Psoas muscle (tissue), 7 donors: ENCODE measurements at regions not wholly inside any gene's neighbourhood (a gene's known extent, or its start where the extent isn't known, plus 50 kb on each side); places are given as distances from the start of the nearest gene placed in this dataset.

ENCODE experiments used
- ATAC-seq, 4 donors: fragments of 200-7000 bp; cut with Tn5 transposase; one replicate each; pipeline ENCODE4 v1.9.1; 2020; ENCODE audit warnings: moderate library complexity in 3 of 4, mild to moderate bottlenecking in 2 of 4
- DNase-seq, 2 donors: peaks; one replicate each; pipeline ENCODE4 v3.0.0-alpha.2; 2020
- H3K27ac ChIP-seq: fragments of 200-600 bp; one replicate; pipeline ENCODE4 v1.8.0; 2022
- H3K27me3 ChIP-seq, 3 donors: fragments of 200-600 bp in 1 of 3; one replicate each; pipeline versions ENCODE4 v1.6.1 to v1.8.0; 2013 to 2022; ENCODE audit warnings: low read length in 2 of 3, mild to moderate bottlenecking in 2 of 3, moderate library complexity in 1 of 3; ENCODE audit not compliant: insufficient read depth in 3 of 3
- H3K36me3 ChIP-seq, 2 donors: fragments of 200-600 bp in 1 of 2; one replicate each; pipeline versions ENCODE4 v1.6.1 to v1.8.0; 2013 to 2022; ENCODE audit warnings: low read depth in 1 of 2, mild to moderate bottlenecking in 1 of 2, moderate library complexity in 1 of 2; ENCODE audit not compliant: insufficient read depth in 1 of 2
- H3K4me1 ChIP-seq: fragments of 200-600 bp; one replicate; pipeline ENCODE4 v1.8.0; 2022
- H3K4me3 ChIP-seq: fragments of 200-600 bp; one replicate; pipeline ENCODE4 v1.8.0; 2022; ENCODE audit warnings: mild to moderate bottlenecking
- H3K9me3 ChIP-seq: fragments of 200-600 bp; one replicate; pipeline ENCODE4 v1.8.0; 2022
- CTCF ChIP-seq: fragments of 200-600 bp; IDR thresholded peaks from one replicate; pipeline ENCODE4 v1.8.0; 2022; ENCODE audit warnings: antibody characterized with exemption
- WGBS, 3 donors: extraction: QIAGEN DNeasy Blood & Tissue Kit; methylation state at CpG; one replicate each; pipeline versions ENCODE4 v1.1.6 to v1.1.7; 2013; 5-methylcytosine and 5-hydroxymethylcytosine counted together
- intact Hi-C, 2 donors: fragments of 100-400 bp; cut with DNase I; formaldehyde crosslinking; loops; one replicate each; pipeline versions ENCODE4 v1.11.0 to v1.14.2; 2022
- donor health status: healthy with polysubstance abuse.
- donor health status: DM: no; HTN: no; CAD: no; lungs with moderate emphysema.
- donor health status: Bipolar disorder and iron deficiency.
- donor health status: healthy.
- donor health status: DM: yes; HTN: yes; CAD: no.
- donor health status: DM: no; HTN: no; CAD: no.
- donor health status: DM: yes; HTN: yes; CAD: no.

DNA sequence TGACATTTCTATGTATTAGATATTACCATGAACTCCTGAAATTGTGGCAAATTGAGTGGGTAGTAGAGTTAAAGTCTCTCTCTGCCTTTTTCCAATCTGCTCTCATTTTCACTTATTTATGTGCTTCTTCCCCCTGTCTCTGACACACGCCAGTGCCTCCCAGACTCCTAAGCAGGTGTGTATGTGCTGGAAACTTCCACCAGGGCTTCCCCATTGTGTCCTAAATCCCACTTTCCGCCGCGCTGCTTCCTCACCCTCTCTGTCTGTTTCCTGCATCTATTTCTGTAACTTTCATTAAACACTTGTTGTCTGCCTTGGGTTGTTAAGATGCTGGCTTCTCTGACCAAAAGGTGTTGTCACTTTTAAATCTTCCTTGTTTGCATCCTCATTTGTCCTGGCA, 97.6 kb upstream of the HDGFL1 start:
- Histone ChIP-seq H3K4me3 (peak overlapping the region; percentile 42), H3K27ac (no peak overlapping the region), H3K4me1 (peaks cover 37% of the 10 kb centered on the region), H3K36me3 (no peaks in the 10 kb centered on the region), H3K9me3 (no peaks in the 10 kb centered on the region), H3K27me3 (no peaks in the 10 kb centered on the region)
- intact Hi-C loops = no loop called here
- DNase-seq = no peak
- no peak for TF ChIP-seq CTCF
- 22 to 30% (median 23%) methylated on average over 4 of the region's 4 CpGs for WGBS, 3 donors
- no peak for ATAC-seq

DNA sequence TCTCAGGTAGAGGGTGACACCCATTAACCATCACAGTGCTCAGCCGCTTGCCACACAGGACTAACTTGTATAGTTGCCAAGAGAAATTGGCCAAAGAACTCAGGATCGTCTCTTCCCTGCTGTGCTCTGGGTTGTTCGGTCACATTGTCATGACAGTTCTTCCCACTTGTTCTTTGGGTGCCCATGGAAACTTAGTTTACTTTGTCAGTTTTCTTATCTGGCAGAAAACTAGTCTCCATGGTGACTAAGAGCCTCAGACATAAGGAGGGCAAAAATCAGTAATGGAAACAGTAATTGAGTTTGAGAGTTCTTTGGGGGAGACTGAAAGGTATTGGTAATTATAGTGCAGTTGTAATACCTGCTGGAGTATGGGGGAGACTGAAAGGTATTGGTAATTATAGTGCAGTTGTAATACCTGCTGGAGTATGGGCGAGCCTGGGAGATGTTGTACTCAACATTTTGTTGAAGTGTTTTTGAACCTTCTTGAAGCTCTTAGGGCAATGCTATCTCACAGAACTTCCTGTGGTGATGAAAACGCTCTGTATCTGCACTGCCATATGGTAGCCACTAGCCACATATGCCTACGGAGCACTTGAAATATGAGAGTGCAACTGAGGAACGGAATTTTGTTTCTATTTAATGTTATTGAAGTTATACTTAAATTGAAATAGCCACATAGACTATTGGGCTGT, 95.2 kb upstream of the HDGFL1 start:
- H3K27ac ChIP-seq = no peak overlapping the region
- no peaks in the 10 kb centered on the region for H3K27me3 ChIP-seq
- WGBS, 3 donors = 80 to 93% (median 85%) methylated on average over 7 of the region's 7 CpGs
- intact Hi-C loops = no loop called here
- H3K4me3 ChIP-seq = no peak overlapping the region
- no peaks in the 10 kb centered on the region for H3K9me3 ChIP-seq
- TF ChIP-seq CTCF = no peak
- DNase-seq (no peak), ATAC-seq (no peak)
- H3K4me1 ChIP-seq = peaks cover 15% of the 10 kb centered on the region
- no peaks in the 10 kb centered on the region for H3K36me3 ChIP-seq

GRCh38 chr6:22476811-22477390, 92.5 kb upstream of the HDGFL1 start:
- intact Hi-C loops = no loop called here
- no peak overlapping the region for H3K27ac ChIP-seq
- TF ChIP-seq CTCF = no peak
- H3K4me3 ChIP-seq = no peak overlapping the region
- H3K9me3 ChIP-seq = no peaks in the 10 kb centered on the region
- H3K4me1 ChIP-seq = peaks cover under 1% of the 10 kb centered on the region
- no peaks in the 10 kb centered on the region for H3K36me3 ChIP-seq
- no peaks in the 10 kb centered on the region for H3K27me3 ChIP-seq
- WGBS, 3 donors = 60 to 73% (median 62%) methylated on average over 4 of the region's 4 CpGs
- DNase-seq = no peak
- ATAC-seq = no peak

DNA sequence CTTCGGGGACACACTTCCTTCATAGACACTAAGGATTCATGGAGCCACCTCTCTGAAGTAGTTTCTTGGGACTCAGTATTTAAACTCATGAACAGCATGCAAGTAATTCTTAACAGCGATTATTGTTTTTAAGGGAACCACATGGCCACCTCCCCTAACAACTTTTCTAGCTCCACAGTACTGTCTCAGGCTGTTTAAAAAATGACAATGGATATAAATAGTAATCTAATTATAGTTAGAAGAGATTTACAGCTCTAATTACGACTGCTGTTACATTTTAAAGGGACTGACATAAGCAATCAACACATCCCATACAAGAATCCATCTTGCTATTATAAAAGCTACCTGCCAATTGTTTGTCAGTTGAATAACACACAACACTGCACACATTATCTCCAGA, 72.1 kb upstream of the HDGFL1 start:
- ATAC-seq (no peak), DNase-seq (no peak)
- no peak overlapping the region for H3K27ac ChIP-seq
- no peaks in the 10 kb centered on the region for H3K36me3 ChIP-seq
- intact Hi-C loops = no loop called here
- H3K27me3 ChIP-seq = no peaks in the 10 kb centered on the region
- H3K4me1 ChIP-seq = no peaks in the 10 kb centered on the region
- TF ChIP-seq CTCF = no peak
- 60 to 68% (median 64%) methylated on average over 3 of the region's 3 CpGs for WGBS, 3 donors
- H3K9me3 ChIP-seq = no peaks in the 10 kb centered on the region
- no peak overlapping the region for H3K4me3 ChIP-seq

GRCh38 chr6:22499815-22500214, 69.6 kb upstream of the HDGFL1 start:
- DNase-seq (no peak), ATAC-seq (no peak)
- no peak overlapping the region for H3K27ac ChIP-seq
- no peaks in the 10 kb centered on the region for H3K36me3 ChIP-seq
- no peak overlapping the region for H3K4me3 ChIP-seq
- no peaks in the 10 kb centered on the region for H3K27me3 ChIP-seq
- intact Hi-C loops = no loop called here
- no peaks in the 10 kb centered on the region for H3K4me1 ChIP-seq
- H3K9me3 ChIP-seq = no peaks in the 10 kb centered on the region
- TF ChIP-seq CTCF = no peak
